ENCODE measurements at regions not wholly inside any gene's neighbourhood (a gene's known extent, or its start where the extent isn't known, plus 50 kb on each side); places are given as distances from the start of the nearest gene placed in this dataset.
A peak's percentile ranks its signal among the peaks of the same experiment; 100 is the strongest.

GRCh38 chr16:86965840-86966550 is 351.2 kb downstream of the C16orf95 start:
- DNase-seq (ENCODE audit: low spot score in 2 of 2) (no peak), ATAC-seq (replicated peaks; ENCODE audit: extremely low read depth, poor library complexity, severe bottlenecking) (no peak)
- Mint-ChIP-seq H3K36me3 (ENCODE audit: insufficient read depth) (no peaks in the 10 kb centered on the region), H3K27me3 (peaks cover 13% of the 10 kb centered on the region), H3K27ac (ENCODE audit: low read depth) (no peak overlapping the region), H3K4me1 (no peaks in the 10 kb centered on the region), H3K4me3 (no peak overlapping the region), H3K9me3 (no peaks in the 10 kb centered on the region)

GRCh38 chr16:86966777-86967176 is 350.4 kb downstream of the C16orf95 start:
- no peak for ATAC-seq (replicated peaks; ENCODE audit: extremely low read depth, poor library complexity, severe bottlenecking)
- Mint-ChIP-seq H3K27me3 (peaks cover 12% of the 10 kb centered on the region), H3K27ac (ENCODE audit: low read depth) (no peak overlapping the region), H3K4me1 (no peaks in the 10 kb centered on the region), H3K36me3 (ENCODE audit: insufficient read depth) (no peaks in the 10 kb centered on the region), H3K9me3 (no peaks in the 10 kb centered on the region), H3K4me3 (no peak overlapping the region)
- DNase-seq (ENCODE audit: low spot score in 2 of 2), result no peak

- DNase-seq (ENCODE audit: low spot score in 2 of 2) (no peak), ATAC-seq (replicated peaks; ENCODE audit: extremely low read depth, poor library complexity, severe bottlenecking) (no peak)
- no peaks in the 10 kb centered on the region for H3K9me3 Mint-ChIP-seq
- H3K4me3 Mint-ChIP-seq, result no peak overlapping the region
- no peak overlapping the region for H3K27ac Mint-ChIP-seq (ENCODE audit: low read depth)
- peaks cover 11% of the 10 kb centered on the region for H3K27me3 Mint-ChIP-seq
- no peaks in the 10 kb centered on the region for H3K4me1 Mint-ChIP-seq
- H3K36me3 Mint-ChIP-seq (ENCODE audit: insufficient read depth), result no peaks in the 10 kb centered on the region
Measured at GRCh38 chr16:86968866-86969265, 348.3 kb downstream of the C16orf95 start.

- peaks cover 11% of the 10 kb centered on the region for H3K27me3 Mint-ChIP-seq
- H3K36me3 Mint-ChIP-seq (ENCODE audit: insufficient read depth), result no peaks in the 10 kb centered on the region
- H3K9me3 Mint-ChIP-seq, result no peaks in the 10 kb centered on the region
- no peak overlapping the region for H3K4me3 Mint-ChIP-seq
- DNase-seq (ENCODE audit: low spot score in 2 of 2) (no peak), ATAC-seq (replicated peaks; ENCODE audit: extremely low read depth, poor library complexity, severe bottlenecking) (no peak)
- no peaks in the 10 kb centered on the region for H3K4me1 Mint-ChIP-seq
- no peak overlapping the region for H3K27ac Mint-ChIP-seq (ENCODE audit: low read depth)
Measured at GRCh38 chr16:86969716-86970115, 347.5 kb downstream of the C16orf95 start.

GRCh38 chr16:86970279-86970678 is 346.9 kb downstream of the C16orf95 start:
- no peak for ATAC-seq (replicated peaks; ENCODE audit: extremely low read depth, poor library complexity, severe bottlenecking)
- Mint-ChIP-seq H3K4me3 (no peak overlapping the region), H3K36me3 (ENCODE audit: insufficient read depth) (no peaks in the 10 kb centered on the region), H3K9me3 (no peaks in the 10 kb centered on the region), H3K27ac (ENCODE audit: low read depth) (no peak overlapping the region), H3K4me1 (no peaks in the 10 kb centered on the region), H3K27me3 (peaks cover 11% of the 10 kb centered on the region)
- no peak for DNase-seq (ENCODE audit: low spot score in 2 of 2)

- no peaks in the 10 kb centered on the region for H3K4me1 Mint-ChIP-seq
- H3K9me3 Mint-ChIP-seq, result no peaks in the 10 kb centered on the region
- no peaks in the 10 kb centered on the region for H3K36me3 Mint-ChIP-seq (ENCODE audit: insufficient read depth)
- H3K27me3 Mint-ChIP-seq, result peaks cover 11% of the 10 kb centered on the region
- ATAC-seq (replicated peaks; ENCODE audit: extremely low read depth, poor library complexity, severe bottlenecking) (no peak), DNase-seq (ENCODE audit: low spot score in 2 of 2) (no peak)
- no peak overlapping the region for H3K4me3 Mint-ChIP-seq
- H3K27ac Mint-ChIP-seq (ENCODE audit: low read depth), result no peak overlapping the region
Measured at GRCh38 chr16:86970726-86971125, 346.5 kb downstream of the C16orf95 start.

- no peaks in the 10 kb centered on the region for H3K36me3 Mint-ChIP-seq (ENCODE audit: insufficient read depth)
- ATAC-seq (replicated peaks; ENCODE audit: extremely low read depth, poor library complexity, severe bottlenecking) (no peak), DNase-seq (ENCODE audit: low spot score in 2 of 2) (no peak)
- H3K4me1 Mint-ChIP-seq, result no peaks in the 10 kb centered on the region
- no peak overlapping the region for H3K4me3 Mint-ChIP-seq
- peak overlapping the region; percentile 40 for H3K27ac Mint-ChIP-seq (ENCODE audit: low read depth)
- peaks cover 11% of the 10 kb centered on the region for H3K27me3 Mint-ChIP-seq
- no peaks in the 10 kb centered on the region for H3K9me3 Mint-ChIP-seq
Measured at GRCh38 chr16:86971251-86971650, 345.9 kb downstream of the C16orf95 start.

- Mint-ChIP-seq H3K27ac (ENCODE audit: low read depth) (no peak overlapping the region), H3K36me3 (ENCODE audit: insufficient read depth) (no peaks in the 10 kb centered on the region), H3K4me1 (no peaks in the 10 kb centered on the region), H3K4me3 (no peak overlapping the region), H3K27me3 (peaks cover 11% of the 10 kb centered on the region), H3K9me3 (no peaks in the 10 kb centered on the region)
- no peak for DNase-seq (ENCODE audit: low spot score in 2 of 2)
- ATAC-seq (replicated peaks; ENCODE audit: extremely low read depth, poor library complexity, severe bottlenecking), result no peak
Measured at GRCh38 chr16:86974120-86974519, 343.1 kb downstream of the C16orf95 start.

GRCh38 chr16:86975445-86975844 is 341.7 kb downstream of the C16orf95 start:
- no peak for ATAC-seq (replicated peaks; ENCODE audit: extremely low read depth, poor library complexity, severe bottlenecking)
- no peaks in the 10 kb centered on the region for H3K36me3 Mint-ChIP-seq (ENCODE audit: insufficient read depth)
- no peak for DNase-seq (ENCODE audit: low spot score in 2 of 2)
- H3K4me3 Mint-ChIP-seq, result no peak overlapping the region
- no peak overlapping the region for H3K27ac Mint-ChIP-seq (ENCODE audit: low read depth)
- H3K27me3 Mint-ChIP-seq, result peaks cover 11% of the 10 kb centered on the region
- H3K9me3 Mint-ChIP-seq, result no peaks in the 10 kb centered on the region
- H3K4me1 Mint-ChIP-seq, result no peaks in the 10 kb centered on the region

GRCh38 chr16:86977076-86977676 is 340.0 kb downstream of the C16orf95 start:
- no peaks in the 10 kb centered on the region for H3K36me3 Mint-ChIP-seq (ENCODE audit: insufficient read depth)
- no peaks in the 10 kb centered on the region for H3K4me1 Mint-ChIP-seq
- no peak for DNase-seq (ENCODE audit: low spot score in 2 of 2)
- no peak for ATAC-seq (replicated peaks; ENCODE audit: extremely low read depth, poor library complexity, severe bottlenecking)
- H3K27ac Mint-ChIP-seq (ENCODE audit: low read depth), result no peak overlapping the region
- peaks cover under 1% of the 10 kb centered on the region for H3K27me3 Mint-ChIP-seq
- H3K4me3 Mint-ChIP-seq, result no peak overlapping the region
- H3K9me3 Mint-ChIP-seq, result no peaks in the 10 kb centered on the region

- H3K4me1 Mint-ChIP-seq, result no peaks in the 10 kb centered on the region
- DNase-seq (ENCODE audit: low spot score in 2 of 2) (no peak), ATAC-seq (replicated peaks; ENCODE audit: extremely low read depth, poor library complexity, severe bottlenecking) (no peak)
- H3K36me3 Mint-ChIP-seq (ENCODE audit: insufficient read depth), result no peaks in the 10 kb centered on the region
- H3K27ac Mint-ChIP-seq (ENCODE audit: low read depth), result no peak overlapping the region
- no peaks in the 10 kb centered on the region for H3K27me3 Mint-ChIP-seq
- H3K4me3 Mint-ChIP-seq, result no peak overlapping the region
- no peaks in the 10 kb centered on the region for H3K9me3 Mint-ChIP-seq
Measured at GRCh38 chr16:86978445-86979030, 338.7 kb downstream of the C16orf95 start.

GRCh38 chr16:86979061-86979460 is 338.1 kb downstream of the C16orf95 start:
- Mint-ChIP-seq H3K4me1 (no peaks in the 10 kb centered on the region), H3K36me3 (ENCODE audit: insufficient read depth) (no peaks in the 10 kb centered on the region), H3K27me3 (no peaks in the 10 kb centered on the region), H3K4me3 (no peak overlapping the region), H3K27ac (ENCODE audit: low read depth) (no peak overlapping the region), H3K9me3 (no peaks in the 10 kb centered on the region)
- DNase-seq (ENCODE audit: low spot score in 2 of 2) (no peak), ATAC-seq (replicated peaks; ENCODE audit: extremely low read depth, poor library complexity, severe bottlenecking) (no peak)

- Mint-ChIP-seq H3K4me1 (no peaks in the 10 kb centered on the region), H3K4me3 (no peak overlapping the region), H3K36me3 (ENCODE audit: insufficient read depth) (no peaks in the 10 kb centered on the region), H3K27me3 (no peaks in the 10 kb centered on the region), H3K27ac (ENCODE audit: low read depth) (no peak overlapping the region), H3K9me3 (no peaks in the 10 kb centered on the region)
- ATAC-seq (replicated peaks; ENCODE audit: extremely low read depth, poor library complexity, severe bottlenecking), result no peak
- DNase-seq (ENCODE audit: low spot score in 2 of 2), result no peak
Measured at GRCh38 chr16:86979984-86980553, 337.1 kb downstream of the C16orf95 start.
